HuH-7.5 (cell line): ENCODE measurements at regions not wholly inside any gene's neighbourhood (a gene's known extent, or its start where the extent isn't known, plus 50 kb on each side); places are given as distances from the start of the nearest gene placed in this dataset.

Experiments used
- DNase-seq: peaks from one replicate; pipeline ENCODE4 v3.0.0; 2011; ENCODE audit warnings: low spot score

- no peak for DNase-seq
Observed at GRCh38 chr18:7482342-7482741, 84.8 kb upstream of the PTPRM start.

- DNase-seq: no peak
Observed at GRCh38 chr18:7485616-7486015, 81.5 kb upstream of the PTPRM start.

- DNase-seq: no peak
Observed at GRCh38 chr18:7488571-7488970, 78.5 kb upstream of the PTPRM start.

- DNase-seq: no peak
Observed at GRCh38 chr18:7490104-7490503, 77.0 kb upstream of the PTPRM start.

- no peak for DNase-seq
Observed at GRCh38 chr18:7492385-7492784, 74.7 kb upstream of the PTPRM start.

DNA sequence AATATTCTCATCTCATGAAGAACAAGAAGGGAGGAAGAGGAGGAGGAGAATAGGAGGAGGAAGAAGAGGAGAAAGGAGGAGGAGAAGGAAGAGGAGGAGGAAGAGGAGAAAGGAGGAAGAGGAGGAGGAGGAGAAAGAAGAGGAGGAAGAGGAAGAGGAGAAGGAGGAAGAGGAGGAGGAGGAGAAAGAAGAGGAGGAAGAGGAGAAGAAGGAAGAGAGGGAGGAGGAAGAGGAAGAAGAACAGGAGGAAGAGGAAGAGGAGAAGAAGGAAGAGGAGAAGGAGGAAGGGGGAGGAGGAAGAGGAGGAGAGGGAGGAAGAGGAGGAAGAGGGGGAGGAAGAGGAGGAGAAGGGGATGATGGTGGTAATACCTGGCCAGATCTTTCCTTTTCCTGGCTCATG, 70.0 kb upstream of the PTPRM start:
- no peak for DNase-seq

DNA sequence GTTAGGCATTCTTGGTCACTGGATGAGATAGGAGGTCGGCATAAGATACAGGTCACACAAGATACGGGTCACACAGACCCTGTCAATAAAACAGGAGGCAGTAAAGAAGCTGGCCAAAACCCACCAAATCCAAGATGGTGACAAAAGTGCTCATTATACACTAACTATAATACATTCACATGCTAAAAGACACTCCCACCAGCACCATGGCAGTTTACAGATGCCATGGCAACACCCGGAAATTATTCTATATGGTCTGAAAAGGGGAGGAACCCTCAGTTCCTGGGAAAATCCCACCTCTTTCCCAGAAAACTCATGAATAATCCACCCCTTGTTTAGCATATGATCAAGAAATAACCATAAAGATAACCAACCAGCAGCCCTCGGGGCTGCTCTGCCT, 56.0 kb upstream of the PTPRM start:
- no peak for DNase-seq

DNA sequence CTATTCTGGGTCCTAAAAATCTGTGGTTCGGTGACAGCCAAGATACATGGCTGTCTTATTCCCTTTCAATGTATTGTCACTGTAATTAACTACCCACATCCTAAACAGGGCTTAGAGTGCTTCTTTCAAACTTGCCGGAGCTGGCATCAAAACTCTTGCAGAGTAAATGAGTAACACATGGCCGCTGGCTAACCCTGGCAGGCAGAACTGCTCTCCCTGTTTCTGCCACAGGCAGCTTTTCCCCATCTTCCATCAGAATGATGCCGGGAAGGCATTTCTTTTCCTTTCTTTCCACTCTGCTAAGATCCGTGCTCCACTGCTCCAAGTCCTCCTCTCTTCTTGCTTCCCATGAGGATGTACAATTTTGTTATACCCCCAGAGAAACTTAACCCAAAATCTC, 54.8 kb upstream of the PTPRM start:
- no peak for DNase-seq

- no peak for DNase-seq
Observed at GRCh38 chr18:7512990-7513389, 54.1 kb upstream of the PTPRM start.

- DNase-seq: no peak
Observed at GRCh38 chr18:7514796-7515440, 52.2 kb upstream of the PTPRM start.

DNA sequence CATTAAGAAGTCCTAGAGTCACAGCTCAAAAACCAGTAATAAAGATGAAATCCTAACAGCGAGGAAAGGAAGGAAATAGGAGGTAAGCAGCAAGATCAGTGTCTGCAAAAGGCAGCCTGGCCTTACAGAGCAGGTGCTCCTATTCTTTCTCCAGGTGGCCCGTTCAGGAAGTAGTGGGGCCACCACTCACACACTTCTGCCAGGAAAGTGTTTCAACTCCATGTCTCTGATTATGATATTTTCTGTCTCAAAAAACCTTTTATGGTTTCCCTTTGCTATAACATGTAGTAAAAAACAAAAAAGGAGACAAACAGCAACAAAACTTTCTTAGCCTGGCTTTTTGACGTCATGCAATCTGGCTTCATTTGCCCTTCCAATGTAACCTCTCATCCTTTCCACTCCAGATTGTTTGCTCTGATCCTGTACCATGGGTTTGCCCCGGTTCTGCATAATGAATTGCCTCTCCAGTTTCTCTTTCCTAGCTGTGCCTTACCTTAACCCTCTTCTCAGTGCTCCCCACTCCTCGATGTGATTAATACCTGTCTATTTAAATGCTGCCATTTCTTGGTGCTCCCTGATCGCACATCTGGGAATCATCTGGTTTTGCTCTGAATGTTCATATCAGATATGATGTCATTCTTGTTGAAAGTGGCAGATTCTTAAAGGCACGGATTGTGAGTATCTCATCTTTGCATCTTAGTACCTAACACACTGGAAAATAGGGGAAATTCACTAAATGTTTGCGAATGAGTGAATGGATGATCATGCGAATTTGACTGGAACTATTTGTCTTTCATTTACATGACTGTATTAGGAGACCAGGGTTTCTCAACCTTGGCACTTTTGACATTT, 50.6 kb upstream of the PTPRM start:
- DNase-seq: no peak
